T-helper 1 cell treated with Interleukin-12 subunit alpha and Interleukin-12 subunit beta and Interleukin-4 antibody, amounts not matched to agents 30 μg/mL and 1 μg/mL, for 36 hours (primary cell): ENCODE measurements at regions not wholly inside any gene's neighbourhood (a gene's known extent, or its start where the extent isn't known, plus 50 kb on each side); places are given as distances from the start of the nearest gene placed in this dataset.
"Not testable (repeated sequence)": the region's sequence is repeated elsewhere in the genome, so short reads cannot be mapped to it uniquely, and the experiment has no call there.

Source experiments
- H3K27ac Mint-ChIP-seq: one replicate; pipeline ENCODE4 v1.8.0; 2021; ENCODE audit warnings: mild to moderate bottlenecking, mixed read lengths
- H3K27me3 Mint-ChIP-seq: one replicate; pipeline ENCODE4 v1.8.0; 2021; ENCODE audit warnings: low read depth, mixed read lengths
- H3K36me3 Mint-ChIP-seq: one replicate; pipeline ENCODE4 v1.8.0; 2021; ENCODE audit warnings: low read depth, mixed read lengths
- H3K4me1 Mint-ChIP-seq: one replicate; pipeline ENCODE4 v1.8.0; 2021; ENCODE audit warnings: low read depth, mixed read lengths
- H3K4me3 Mint-ChIP-seq: one replicate; pipeline ENCODE4 v1.8.0; 2021; ENCODE audit warnings: mild to moderate bottlenecking, moderate library complexity, mixed read lengths
- H3K9me3 Mint-ChIP-seq: one replicate; pipeline ENCODE4 v1.8.0; 2021; ENCODE audit warnings: mixed read lengths

DNA sequence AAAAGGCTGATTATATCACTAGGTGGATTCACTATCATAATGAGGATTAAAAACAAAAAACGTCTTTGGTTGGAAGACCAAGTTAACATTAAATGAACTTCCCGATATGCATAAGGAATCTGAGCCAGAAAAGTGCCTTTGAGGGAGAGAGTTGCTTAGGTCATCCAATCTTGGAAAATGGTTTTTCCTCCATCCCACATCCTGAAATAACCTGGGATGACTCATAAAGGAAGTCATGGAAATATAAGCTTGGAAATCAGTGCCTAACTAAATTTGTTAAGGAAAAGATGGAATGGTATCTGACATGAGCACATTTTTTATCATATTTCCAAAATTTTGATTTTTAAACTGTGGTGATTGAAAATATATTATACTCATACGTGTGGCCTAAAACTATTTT, 66.0 kb downstream of the KBTBD8 start:
- H3K27ac Mint-ChIP-seq = no peak overlapping the region
- no peaks in the 10 kb centered on the region for H3K4me1 Mint-ChIP-seq
- no peaks in the 10 kb centered on the region for H3K36me3 Mint-ChIP-seq
- H3K27me3 Mint-ChIP-seq = peaks cover 5% of the 10 kb centered on the region
- no peak overlapping the region for H3K4me3 Mint-ChIP-seq
- peaks cover 3% of the 10 kb centered on the region for H3K9me3 Mint-ChIP-seq

GRCh38 chr3:67067251-67067650, 69.1 kb downstream of the KBTBD8 start:
- Mint-ChIP-seq H3K27me3 (peaks cover 5% of the 10 kb centered on the region), H3K27ac (no peak overlapping the region), H3K9me3 (peaks cover 10% of the 10 kb centered on the region), H3K36me3 (no peaks in the 10 kb centered on the region), H3K4me3 (no peak overlapping the region), H3K4me1 (no peaks in the 10 kb centered on the region)

DNA sequence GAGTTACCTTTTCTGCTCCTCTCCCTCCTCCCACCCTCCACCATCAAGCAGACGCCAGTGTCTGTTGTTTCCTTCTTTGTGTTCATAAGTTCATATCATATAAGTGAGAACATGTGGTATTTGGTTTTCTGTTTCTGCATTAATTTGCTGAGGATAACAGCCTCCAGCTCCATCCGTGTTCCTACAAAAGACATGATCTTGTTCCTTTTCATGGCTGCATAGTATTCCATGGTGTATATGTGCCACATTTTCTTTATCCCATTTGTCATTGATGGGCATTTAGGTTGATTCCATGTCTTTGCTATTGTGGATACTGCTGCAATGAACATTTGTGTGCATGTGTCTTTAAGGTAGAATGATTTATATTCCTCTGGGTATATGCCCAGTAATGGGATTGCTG, 74.5 kb downstream of the KBTBD8 start:
- H3K4me3 Mint-ChIP-seq, H3K27me3 Mint-ChIP-seq, H3K36me3 Mint-ChIP-seq, H3K4me1 Mint-ChIP-seq, H3K27ac Mint-ChIP-seq: not testable (repeated sequence)
- peaks cover 17% of the 10 kb centered on the region for H3K9me3 Mint-ChIP-seq

DNA sequence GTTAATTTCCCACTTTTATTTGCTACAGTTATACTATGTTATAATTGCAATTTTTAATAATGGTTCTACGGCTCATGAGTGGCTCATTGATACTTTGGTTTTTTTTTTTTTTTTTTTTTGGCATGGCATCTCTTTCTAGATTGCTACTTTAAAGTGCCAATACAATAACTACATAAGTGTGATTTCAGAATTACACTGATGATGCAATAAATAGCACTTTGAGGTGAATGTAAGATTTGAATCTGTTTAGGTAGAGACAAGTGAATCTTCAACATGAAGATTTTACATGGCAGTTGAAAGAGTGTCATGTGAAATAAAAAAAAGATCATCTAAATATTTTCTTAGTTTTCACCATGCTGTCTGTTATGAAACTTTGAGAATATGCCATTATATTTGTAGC, 75.7 kb downstream of the KBTBD8 start:
- H3K9me3 Mint-ChIP-seq = peaks cover 21% of the 10 kb centered on the region
- no peaks in the 10 kb centered on the region for H3K27me3 Mint-ChIP-seq
- H3K4me3 Mint-ChIP-seq = no peak overlapping the region
- H3K4me1 Mint-ChIP-seq = peaks cover 7% of the 10 kb centered on the region
- no peak overlapping the region for H3K27ac Mint-ChIP-seq
- H3K36me3 Mint-ChIP-seq = no peaks in the 10 kb centered on the region

DNA sequence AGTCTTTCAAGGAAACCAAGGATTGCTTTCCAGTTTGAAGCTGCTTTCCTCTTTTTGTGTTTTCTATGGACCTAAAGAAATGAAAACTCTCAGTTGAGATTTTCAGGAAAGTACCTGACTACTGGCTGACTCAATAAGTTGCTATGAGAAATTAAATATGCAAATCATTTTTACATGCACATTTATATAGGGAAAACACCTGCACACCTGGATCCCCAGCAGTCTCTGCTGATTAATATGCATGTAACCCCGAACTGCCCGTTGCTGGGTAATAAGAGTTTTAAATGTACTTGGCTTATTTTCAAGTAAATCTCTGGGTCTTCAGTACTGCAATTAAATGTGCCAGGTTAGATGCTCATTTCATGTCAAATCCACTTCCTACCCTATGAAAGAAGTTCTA, 77.2 kb downstream of the KBTBD8 start:
- Mint-ChIP-seq H3K27me3 (no peaks in the 10 kb centered on the region), H3K4me1 (peaks cover 9% of the 10 kb centered on the region), H3K36me3 (no peaks in the 10 kb centered on the region)

DNA sequence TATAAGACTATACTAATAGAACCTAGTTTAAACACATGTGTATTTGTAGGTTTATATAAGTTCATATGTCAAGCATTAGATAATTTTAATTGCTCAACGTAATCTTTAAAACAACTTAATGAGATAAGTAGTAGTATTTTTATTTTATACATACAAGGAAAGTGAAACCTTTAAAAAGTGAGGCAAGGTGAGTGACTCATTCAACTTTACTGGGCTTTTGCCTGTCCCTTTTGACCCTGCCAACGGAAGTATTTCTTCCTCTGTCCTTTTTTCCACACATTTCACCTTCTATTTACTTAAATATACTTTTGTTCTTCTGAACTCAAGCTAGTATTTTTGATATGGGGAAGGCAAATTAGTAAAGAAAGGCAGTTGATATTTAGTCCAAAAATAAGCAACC, 78.5 kb downstream of the KBTBD8 start:
- Mint-ChIP-seq H3K36me3 (no peaks in the 10 kb centered on the region), H3K4me3 (no peak overlapping the region), H3K27me3 (no peaks in the 10 kb centered on the region), H3K9me3 (peaks cover 23% of the 10 kb centered on the region), H3K4me1 (peaks cover 9% of the 10 kb centered on the region), H3K27ac (no peak overlapping the region)

More for the DNA sequence above, 77.2 kb downstream of the KBTBD8 start:
- no peak overlapping the region for H3K4me3 Mint-ChIP-seq
- H3K27ac Mint-ChIP-seq = no peak overlapping the region
- peaks cover 25% of the 10 kb centered on the region for H3K9me3 Mint-ChIP-seq

GRCh38 chr3:67077656-67078055, 79.5 kb downstream of the KBTBD8 start:
- Mint-ChIP-seq H3K9me3 (peaks cover 28% of the 10 kb centered on the region), H3K36me3 (peaks cover 6% of the 10 kb centered on the region), H3K27ac (no peak overlapping the region), H3K27me3 (no peaks in the 10 kb centered on the region), H3K4me3 (no peak overlapping the region), H3K4me1 (peaks cover 13% of the 10 kb centered on the region)

GRCh38 chr3:67082533-67083024, 84.5 kb downstream of the KBTBD8 start:
- Mint-ChIP-seq H3K36me3 (peaks cover 21% of the 10 kb centered on the region), H3K9me3 (peaks cover 59% of the 10 kb centered on the region), H3K27ac (no peak overlapping the region), H3K4me3 (no peak overlapping the region), H3K4me1 (peaks cover 18% of the 10 kb centered on the region), H3K27me3 (no peaks in the 10 kb centered on the region)

- H3K4me3 Mint-ChIP-seq = peak overlapping the region; percentile 54
- peaks cover 59% of the 10 kb centered on the region for H3K9me3 Mint-ChIP-seq
- H3K27ac Mint-ChIP-seq = peak overlapping the region; percentile 81
- peaks cover 21% of the 10 kb centered on the region for H3K36me3 Mint-ChIP-seq
- H3K4me1 Mint-ChIP-seq = peaks cover 16% of the 10 kb centered on the region
- H3K27me3 Mint-ChIP-seq = no peaks in the 10 kb centered on the region
Measured at GRCh38 chr3:67083277-67083676, 85.2 kb downstream of the KBTBD8 start.

GRCh38 chr3:67087788-67088187, 89.7 kb downstream of the KBTBD8 start:
- no peak overlapping the region for H3K27ac Mint-ChIP-seq
- H3K4me1 Mint-ChIP-seq = peaks cover 10% of the 10 kb centered on the region
- H3K36me3 Mint-ChIP-seq = peaks cover 15% of the 10 kb centered on the region
- peaks cover 44% of the 10 kb centered on the region for H3K9me3 Mint-ChIP-seq
- no peak overlapping the region for H3K4me3 Mint-ChIP-seq
- H3K27me3 Mint-ChIP-seq = no peaks in the 10 kb centered on the region

DNA sequence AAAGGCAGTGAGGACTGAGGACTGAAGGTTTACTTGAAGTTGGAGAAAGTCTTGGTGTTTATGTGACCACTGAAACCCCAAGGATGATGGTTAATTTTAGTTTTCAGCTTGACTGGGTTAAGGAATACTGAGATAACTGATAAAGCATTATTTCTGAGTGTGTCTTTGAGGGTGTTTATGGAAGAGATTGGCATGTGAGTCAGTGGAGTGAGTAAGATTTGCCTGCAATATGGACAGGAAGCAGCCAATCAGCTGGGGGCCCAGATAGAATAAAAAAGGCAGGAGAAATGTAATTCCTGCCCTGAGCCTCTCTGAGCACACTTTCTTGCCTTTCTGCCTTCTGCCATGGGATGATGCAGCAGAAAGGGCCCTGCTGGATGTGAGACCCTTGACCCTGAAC, 92.4 kb downstream of the KBTBD8 start:
- Mint-ChIP-seq H3K4me3 (no peak overlapping the region), H3K27ac (no peak overlapping the region), H3K9me3 (peaks cover 23% of the 10 kb centered on the region), H3K36me3 (peaks cover 4% of the 10 kb centered on the region), H3K4me1 (no peaks in the 10 kb centered on the region), H3K27me3 (peaks cover under 1% of the 10 kb centered on the region)

GRCh38 chr3:67093305-67093704, 95.2 kb downstream of the KBTBD8 start:
- peaks cover 4% of the 10 kb centered on the region for H3K9me3 Mint-ChIP-seq
- no peak overlapping the region for H3K27ac Mint-ChIP-seq

DNA sequence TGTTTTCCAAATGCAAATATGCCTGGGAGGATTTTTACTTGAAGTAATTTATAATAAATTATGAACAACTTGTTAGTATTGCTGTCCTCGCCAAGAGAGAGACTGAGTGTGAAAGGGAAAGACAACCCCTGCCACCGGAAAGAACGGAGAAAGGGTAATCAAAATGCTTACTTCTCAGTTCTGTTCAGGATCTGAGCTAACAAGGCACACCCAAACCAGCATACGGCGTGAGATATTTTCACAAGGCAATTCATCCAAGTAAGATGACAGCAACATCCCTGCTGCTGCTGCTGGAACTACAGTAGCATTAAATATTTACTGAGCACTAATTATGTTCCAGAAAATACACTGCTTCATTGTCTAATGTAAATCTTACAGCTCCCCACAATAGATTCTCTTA, 96.1 kb downstream of the KBTBD8 start:
- Mint-ChIP-seq H3K27ac (no peak overlapping the region), H3K9me3 (no peaks in the 10 kb centered on the region), H3K27me3 (peaks cover 7% of the 10 kb centered on the region), H3K4me1 (no peaks in the 10 kb centered on the region), H3K4me3 (no peak overlapping the region), H3K36me3 (no peaks in the 10 kb centered on the region)

More at GRCh38 chr3:67093305-67093704, 95.2 kb downstream of the KBTBD8 start:
- Mint-ChIP-seq H3K4me1 (no peaks in the 10 kb centered on the region), H3K27me3 (peaks cover 7% of the 10 kb centered on the region), H3K36me3 (no peaks in the 10 kb centered on the region), H3K4me3 (no peak overlapping the region)

GRCh38 chr3:67094774-67095173, 96.7 kb downstream of the KBTBD8 start:
- Mint-ChIP-seq H3K36me3 (no peaks in the 10 kb centered on the region), H3K27ac (no peak overlapping the region), H3K9me3 (no peaks in the 10 kb centered on the region), H3K27me3 (peaks cover 7% of the 10 kb centered on the region), H3K4me1 (no peaks in the 10 kb centered on the region), H3K4me3 (no peak overlapping the region)

DNA sequence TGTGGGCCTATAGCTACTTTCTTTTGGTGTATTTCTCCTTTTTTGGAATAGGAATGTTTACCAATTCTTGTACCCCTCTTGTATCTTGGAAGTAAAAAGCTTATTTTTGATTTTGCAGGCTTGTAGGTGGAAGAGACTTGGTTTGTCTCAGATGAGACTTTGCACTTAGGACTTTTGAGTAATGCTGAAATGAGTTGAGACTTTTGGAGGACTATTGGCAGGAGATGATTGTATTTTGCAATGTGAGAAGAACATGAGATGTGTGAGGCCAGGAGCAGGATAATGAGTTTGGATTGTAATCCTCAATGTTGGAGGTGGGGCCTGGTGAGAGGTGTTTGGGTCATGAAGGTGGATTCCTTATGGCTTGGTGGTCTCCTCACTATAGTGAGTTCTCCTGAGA, 106.3 kb downstream of the KBTBD8 start:
- H3K27me3 Mint-ChIP-seq = no peaks in the 10 kb centered on the region
- no peaks in the 10 kb centered on the region for H3K4me1 Mint-ChIP-seq
- H3K27ac Mint-ChIP-seq = no peak overlapping the region
- H3K9me3 Mint-ChIP-seq = no peaks in the 10 kb centered on the region
- H3K4me3 Mint-ChIP-seq = no peak overlapping the region
- no peaks in the 10 kb centered on the region for H3K36me3 Mint-ChIP-seq

- Mint-ChIP-seq H3K27me3 (peaks cover 5% of the 10 kb centered on the region), H3K36me3 (no peaks in the 10 kb centered on the region), H3K4me1 (no peaks in the 10 kb centered on the region), H3K27ac (no peak overlapping the region), H3K9me3 (no peaks in the 10 kb centered on the region), H3K4me3 (no peak overlapping the region)
Measured at GRCh38 chr3:67106874-67107273, 108.8 kb downstream of the KBTBD8 start.
